GM12872 (cell line): ENCODE measurements at regions not wholly inside any gene's neighbourhood (a gene's known extent, or its start where the extent isn't known, plus 50 kb on each side); places are given as distances from the start of the nearest gene placed in this dataset.

Source experiments
- CTCF ChIP-seq: IDR thresholded peaks from 3 replicates; pipeline ENCODE4 v1.5.1; 2011; ENCODE audit warnings: low read depth, mild to moderate bottlenecking, low read length, moderate library complexity; ENCODE audit not compliant: insufficient read depth

GRCh38 chr9:87119328-87119881 is 172.1 kb upstream of the GAS1 start:
- TF ChIP-seq CTCF = no peak

GRCh38 chr9:87120610-87121009 is 173.3 kb upstream of the GAS1 start:
- TF ChIP-seq CTCF = no peak

- TF ChIP-seq CTCF = no peak
Observed at GRCh38 chr9:87122947-87123685, 175.8 kb upstream of the GAS1 start.

GRCh38 chr9:87123830-87124229 is 176.5 kb upstream of the GAS1 start:
- TF ChIP-seq CTCF = no peak

- TF ChIP-seq CTCF = no peak
Observed at GRCh38 chr9:87125819-87126218, 178.5 kb upstream of the GAS1 start.

GRCh38 chr9:87127543-87127942 is 180.2 kb upstream of the GAS1 start:
- TF ChIP-seq CTCF = no peak

- TF ChIP-seq CTCF = no peak
Observed at GRCh38 chr9:87127978-87128614, 180.8 kb upstream of the GAS1 start.
